ENCODE measurements at regions not wholly inside any gene's neighbourhood (a gene's known extent, or its start where the extent isn't known, plus 50 kb on each side); places are given as distances from the start of the nearest gene placed in this dataset.

- H3K9me3 ChIP-seq (ENCODE audit: low read depth, low read length, poor library complexity, severe bottlenecking), result no peaks in the 10 kb centered on the region
- no peaks in the 10 kb centered on the region for H3K27me3 ChIP-seq (replicated peaks; ENCODE audit: insufficient read depth, low read depth, low read length, poor library complexity)
- no peaks in the 10 kb centered on the region for H3K36me3 ChIP-seq (ENCODE audit: insufficient read depth, low read length, poor library complexity, severe bottlenecking)
- H3K4me1 ChIP-seq (ENCODE audit: insufficient read depth, low read length, poor library complexity, severe bottlenecking), result no peaks in the 10 kb centered on the region
- no peak for DNase-seq (ENCODE audit: low spot score)
- no peak overlapping the region for H3K4me3 ChIP-seq (ENCODE audit: low read depth, low read length, poor library complexity, severe bottlenecking)
- ChIA-PET POLR2A (ENCODE audit: low non-redundant PET) (no interaction called here), CTCF (no interaction called here)
- no peak for TF ChIP-seq EZH2 (IDR thresholded peaks at IDR 0.05; ENCODE audit: borderline replicate concordance, low read depth, low read length, poor library complexity, severe bottlenecking)
- TF ChIP-seq CTCF (conservative IDR thresholded peaks at IDR 0.05; ENCODE audit: low read depth, low read length), result no peak
- no TSS peak for BruUV-seq (replicated peaks)
- intact Hi-C loops (cut with micrococcal nuclease; ENCODE audit: unreplicated experiment), result no loop called here
- H3K27ac ChIP-seq (ENCODE audit: low read depth, low read length, poor library complexity, severe bottlenecking), result no peak overlapping the region
Measured at GRCh38 chr1:99467645-99468044, 178.3 kb upstream of the PALMD start.

- ChIA-PET POLR2A (ENCODE audit: low non-redundant PET) (no interaction called here), CTCF (no interaction called here)
- H3K27ac ChIP-seq (ENCODE audit: low read depth, low read length, poor library complexity, severe bottlenecking), result no peak overlapping the region
- BruUV-seq (replicated peaks), result no TSS peak
- no peaks in the 10 kb centered on the region for H3K4me1 ChIP-seq (ENCODE audit: insufficient read depth, low read length, poor library complexity, severe bottlenecking)
- no peaks in the 10 kb centered on the region for H3K27me3 ChIP-seq (replicated peaks; ENCODE audit: insufficient read depth, low read depth, low read length, poor library complexity)
- H3K4me3 ChIP-seq (ENCODE audit: low read depth, low read length, poor library complexity, severe bottlenecking), result no peak overlapping the region
- no peaks in the 10 kb centered on the region for H3K9me3 ChIP-seq (ENCODE audit: low read depth, low read length, poor library complexity, severe bottlenecking)
- no peak for DNase-seq (ENCODE audit: low spot score)
- TF ChIP-seq EZH2 (IDR thresholded peaks at IDR 0.05; ENCODE audit: borderline replicate concordance, low read depth, low read length, poor library complexity, severe bottlenecking), result no peak
- TF ChIP-seq CTCF (conservative IDR thresholded peaks at IDR 0.05; ENCODE audit: low read depth, low read length), result no peak
- H3K36me3 ChIP-seq (ENCODE audit: insufficient read depth, low read length, poor library complexity, severe bottlenecking), result no peaks in the 10 kb centered on the region
- intact Hi-C loops (cut with micrococcal nuclease; ENCODE audit: unreplicated experiment), result no loop called here
Measured at GRCh38 chr1:99469550-99469971, 176.4 kb upstream of the PALMD start.

- H3K4me3 ChIP-seq (ENCODE audit: low read depth, low read length, poor library complexity, severe bottlenecking), result no peak overlapping the region
- CTCF ChIA-PET, result no interaction called here
- H3K4me1 ChIP-seq (ENCODE audit: insufficient read depth, low read length, poor library complexity, severe bottlenecking), result no peaks in the 10 kb centered on the region
- POLR2A ChIA-PET (ENCODE audit: low non-redundant PET), result no interaction called here
- intact Hi-C loops (cut with micrococcal nuclease; ENCODE audit: unreplicated experiment), result no loop called here
- no peaks in the 10 kb centered on the region for H3K9me3 ChIP-seq (ENCODE audit: low read depth, low read length, poor library complexity, severe bottlenecking)
- no peak for DNase-seq (ENCODE audit: low spot score)
- no peaks in the 10 kb centered on the region for H3K27me3 ChIP-seq (replicated peaks; ENCODE audit: insufficient read depth, low read depth, low read length, poor library complexity)
- no TSS peak for BruUV-seq (replicated peaks)
- H3K36me3 ChIP-seq (ENCODE audit: insufficient read depth, low read length, poor library complexity, severe bottlenecking), result no peaks in the 10 kb centered on the region
- TF ChIP-seq CTCF (conservative IDR thresholded peaks at IDR 0.05; ENCODE audit: low read depth, low read length) (no peak), EZH2 (IDR thresholded peaks at IDR 0.05; ENCODE audit: borderline replicate concordance, low read depth, low read length, poor library complexity, severe bottlenecking) (no peak)
- no peak overlapping the region for H3K27ac ChIP-seq (ENCODE audit: low read depth, low read length, poor library complexity, severe bottlenecking)
Measured at GRCh38 chr1:99472893-99473292, 173.0 kb upstream of the PALMD start.

Data from A673 (cell line).